ENCODE measurements at regions not wholly inside any gene's neighbourhood (a gene's known extent, or its start where the extent isn't known, plus 50 kb on each side); places are given as distances from the start of the nearest gene placed in this dataset.

DNA sequence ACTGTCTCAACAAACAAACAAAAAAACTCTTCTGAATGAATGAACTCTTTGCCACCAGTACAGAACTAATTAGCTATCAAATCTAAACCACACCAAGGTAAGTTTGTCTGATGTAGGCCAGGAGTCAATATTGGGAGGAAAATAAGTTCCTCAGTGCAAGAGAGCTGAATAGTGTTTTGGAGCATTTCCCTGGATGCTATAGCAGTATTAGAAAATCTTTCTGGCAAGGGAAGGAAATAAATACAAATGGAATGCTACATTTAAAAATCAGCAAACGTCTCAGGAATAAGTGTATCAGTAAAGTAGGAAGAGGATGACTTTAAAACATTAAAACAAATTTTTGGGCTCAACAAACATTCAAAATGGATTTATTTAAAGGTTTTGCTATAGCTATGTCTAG is 81.3 kb upstream of the TMTC4 start:
- H3K4me1 ChIP-seq = peaks cover 0 to 2% (median 0%) of the 10 kb centered on the region in 3 donors
- intact Hi-C loops (cut with DNase I) = no loop called here
- no peaks in the 10 kb centered on the region for H3K36me3 ChIP-seq
- ATAC-seq (no peak), DNase-seq (no peak), FAIRE-seq (no peak)
- no peaks in the 10 kb centered on the region for H3K27me3 ChIP-seq
- TF ChIP-seq CTCF (IDR thresholded peaks at IDR 0.05) = no peak
- no peak overlapping the region for H3K4me3 ChIP-seq
- H3K27ac ChIP-seq = no peak overlapping the region
- no peaks in the 10 kb centered on the region for H3K9me3 ChIP-seq
- WGBS, 2 donors = 64 to 70% methylated on average over 1 of the region's 1 CpG

GRCh38 chr13:100754459-100754858 is 79.9 kb upstream of the TMTC4 start:
- ATAC-seq = no peak
- Histone ChIP-seq H3K27ac (no peak overlapping the region), H3K4me1 (peaks cover 0 to 2% (median 0%) of the 10 kb centered on the region in 3 donors), H3K9me3 (no peaks in the 10 kb centered on the region), H3K4me3 (no peak overlapping the region), H3K27me3 (no peaks in the 10 kb centered on the region), H3K36me3 (no peaks in the 10 kb centered on the region)
- 83 to 84% methylated on average over 5 of the region's 5 CpGs for WGBS, 2 donors
- intact Hi-C loops (cut with DNase I) = no loop called here
- no peak for FAIRE-seq
- no peak for DNase-seq
- TF ChIP-seq CTCF (IDR thresholded peaks at IDR 0.05) = no peak

GRCh38 chr13:100753376-100753775 is 78.8 kb upstream of the TMTC4 start:
- no peak overlapping the region for H3K4me3 ChIP-seq
- H3K27me3 ChIP-seq = no peaks in the 10 kb centered on the region
- WGBS, 2 donors = 90 to 94% methylated on average over 4 of the region's 4 CpGs
- no peak for ATAC-seq
- DNase-seq = no peak
- FAIRE-seq = no peak
- H3K4me1 ChIP-seq = peaks cover 0 to 2% (median 0%) of the 10 kb centered on the region in 3 donors
- H3K36me3 ChIP-seq = no peaks in the 10 kb centered on the region
- no peak overlapping the region for H3K27ac ChIP-seq
- no peaks in the 10 kb centered on the region for H3K9me3 ChIP-seq
- no peak for TF ChIP-seq CTCF (IDR thresholded peaks at IDR 0.05)
- intact Hi-C loops (cut with DNase I) = no loop called here

GRCh38 chr13:100751826-100752225 is 77.2 kb upstream of the TMTC4 start:
- Histone ChIP-seq H3K4me3 (no peak overlapping the region), H3K27me3 (no peaks in the 10 kb centered on the region), H3K36me3 (no peaks in the 10 kb centered on the region), H3K4me1 (peaks cover 0 to 2% (median 0%) of the 10 kb centered on the region in 3 donors), H3K27ac (no peak overlapping the region), H3K9me3 (no peaks in the 10 kb centered on the region)
- no peak for TF ChIP-seq CTCF (IDR thresholded peaks at IDR 0.05)
- DNase-seq = no peak
- WGBS, 2 donors = 75 to 80% methylated on average over 13 of the region's 13 CpGs
- intact Hi-C loops (cut with DNase I) = no loop called here
- ATAC-seq = no peak
- FAIRE-seq = no peak

- DNase-seq = no peak
- Histone ChIP-seq H3K27ac (no peak overlapping the region), H3K4me1 (no peaks in the 10 kb centered on the region), H3K4me3 (no peak overlapping the region), H3K36me3 (no peaks in the 10 kb centered on the region), H3K9me3 (no peaks in the 10 kb centered on the region), H3K27me3 (no peaks in the 10 kb centered on the region)
- FAIRE-seq = no peak
- ATAC-seq = no peak
- intact Hi-C loops (cut with DNase I) = no loop called here
- 87 to 95% methylated on average over 6 of the region's 6 CpGs for WGBS, 2 donors
- no peak for TF ChIP-seq CTCF (IDR thresholded peaks at IDR 0.05)
Measured at GRCh38 chr13:100746953-100747683, 72.5 kb upstream of the TMTC4 start.
